Activated naive CD4-positive, alpha-beta T cell (primary cell): ENCODE measurements at regions not wholly inside any gene's neighbourhood (a gene's known extent, or its start where the extent isn't known, plus 50 kb on each side); places are given as distances from the start of the nearest gene placed in this dataset.
"Not testable (repeated sequence)": the region's sequence is repeated elsewhere in the genome, so short reads cannot be mapped to it uniquely, and the experiment has no call there.

ENCODE experiments used
- DNase-seq, 4 experiments: peaks; one replicate each; lab custom pipeline; 2025; lab: John Stamatoyannopoulos, UW

DNA sequence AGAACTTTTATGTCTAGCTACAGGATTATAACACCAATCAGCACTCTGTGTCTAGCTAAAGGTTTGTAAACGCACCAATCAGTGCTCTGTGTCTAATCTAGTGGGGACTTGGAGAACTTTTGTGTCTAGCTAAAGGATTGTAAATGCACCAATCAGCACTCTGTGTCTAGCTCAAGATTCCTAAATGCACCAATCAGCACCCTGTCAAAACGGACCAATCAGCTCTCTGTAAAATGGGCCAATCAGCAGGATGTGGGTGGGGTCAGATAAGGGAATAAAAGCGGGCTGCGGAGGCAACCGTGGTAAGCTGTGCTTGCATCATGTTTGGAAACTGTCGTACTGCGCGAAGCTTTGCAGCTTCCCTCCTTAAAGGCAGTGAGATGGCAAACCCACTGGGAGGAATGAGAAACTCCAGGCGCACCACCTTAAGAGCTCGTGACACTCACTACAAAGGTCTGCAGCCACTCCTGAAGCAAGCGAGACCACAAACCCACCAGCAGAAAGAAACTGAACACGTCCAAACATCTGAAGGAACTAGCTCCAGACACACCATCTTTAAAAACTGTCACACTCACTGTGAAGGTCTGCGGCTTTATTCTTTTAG lies 112.1 kb upstream of the DUSP22 start:
- DNase-seq = not testable (repeated sequence)

DNA sequence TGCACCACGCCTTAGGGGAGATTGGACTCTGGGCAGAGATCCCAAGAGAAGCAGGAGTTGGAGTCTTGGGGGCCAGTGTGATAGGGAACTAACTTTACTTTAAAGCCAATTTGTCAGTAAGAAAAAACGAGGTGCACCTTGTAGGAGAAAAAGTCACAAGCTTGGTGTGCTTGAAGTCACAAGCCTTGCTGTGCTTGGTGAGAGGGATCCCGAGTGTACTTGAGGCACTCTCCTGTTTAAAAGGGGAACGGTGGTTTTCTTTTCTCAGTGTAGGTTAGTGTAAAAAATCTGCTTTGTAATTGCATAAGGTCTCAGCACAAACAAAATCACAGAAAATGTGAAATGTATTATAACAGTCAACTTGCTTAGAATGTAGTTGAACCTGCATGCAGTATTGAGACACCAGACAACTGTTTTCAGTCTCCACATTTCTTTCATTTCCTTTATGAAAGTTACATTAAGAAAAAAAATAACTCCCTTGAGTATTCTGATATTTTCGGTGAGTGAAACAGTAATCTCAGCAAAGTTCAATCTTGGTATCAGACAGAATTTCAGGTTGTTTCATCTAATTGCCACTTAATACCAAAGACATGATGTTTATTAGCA lies 111.1 kb upstream of the DUSP22 start:
- no peak for DNase-seq

DNA sequence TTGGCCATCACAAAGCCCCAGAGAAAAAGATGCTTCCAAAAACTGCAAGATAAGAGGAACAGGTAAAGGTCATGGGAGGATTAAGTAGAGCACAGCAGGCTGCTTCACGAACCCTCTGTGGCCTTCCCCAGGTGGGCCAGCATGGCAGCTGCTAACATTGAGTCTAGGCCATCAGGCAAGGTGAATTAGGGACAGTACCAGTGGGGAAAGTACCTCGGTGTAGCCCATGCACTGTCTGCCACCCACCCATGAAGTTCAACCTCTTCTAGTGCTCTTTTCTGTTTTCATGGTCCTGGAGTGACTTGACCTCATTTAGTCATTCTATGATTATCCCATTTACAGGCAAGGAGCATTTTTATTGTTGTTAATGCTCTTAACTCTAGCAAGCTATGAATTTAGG lies 108.6 kb upstream of the DUSP22 start:
- no peak for DNase-seq

DNA sequence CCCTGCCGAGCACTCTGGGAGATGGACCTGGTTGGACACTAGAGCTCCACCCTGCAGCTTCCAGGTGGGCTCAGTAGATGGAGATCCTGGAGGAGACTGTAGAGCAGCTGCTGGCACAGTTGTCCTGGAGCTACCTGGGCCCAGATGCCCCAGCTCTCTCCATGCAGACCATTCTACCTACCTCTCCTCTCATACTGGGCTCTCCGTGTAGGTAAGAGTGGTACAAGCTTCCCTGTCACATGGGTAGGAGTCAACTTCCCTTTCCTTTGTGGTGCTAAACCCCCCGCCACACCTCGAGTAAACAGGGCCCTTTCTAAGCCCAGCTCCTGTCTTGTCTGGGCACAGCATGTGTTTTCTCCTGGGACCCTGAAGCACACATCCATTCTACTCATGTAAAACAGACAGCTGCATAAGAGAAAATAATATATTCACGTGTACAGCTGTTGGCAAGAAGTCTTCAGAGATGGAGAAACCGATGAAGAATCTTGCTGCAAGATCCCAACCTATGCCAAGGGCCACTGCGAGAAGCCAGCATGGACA lies 108.1 kb upstream of the DUSP22 start:
- no peak for DNase-seq

DNA sequence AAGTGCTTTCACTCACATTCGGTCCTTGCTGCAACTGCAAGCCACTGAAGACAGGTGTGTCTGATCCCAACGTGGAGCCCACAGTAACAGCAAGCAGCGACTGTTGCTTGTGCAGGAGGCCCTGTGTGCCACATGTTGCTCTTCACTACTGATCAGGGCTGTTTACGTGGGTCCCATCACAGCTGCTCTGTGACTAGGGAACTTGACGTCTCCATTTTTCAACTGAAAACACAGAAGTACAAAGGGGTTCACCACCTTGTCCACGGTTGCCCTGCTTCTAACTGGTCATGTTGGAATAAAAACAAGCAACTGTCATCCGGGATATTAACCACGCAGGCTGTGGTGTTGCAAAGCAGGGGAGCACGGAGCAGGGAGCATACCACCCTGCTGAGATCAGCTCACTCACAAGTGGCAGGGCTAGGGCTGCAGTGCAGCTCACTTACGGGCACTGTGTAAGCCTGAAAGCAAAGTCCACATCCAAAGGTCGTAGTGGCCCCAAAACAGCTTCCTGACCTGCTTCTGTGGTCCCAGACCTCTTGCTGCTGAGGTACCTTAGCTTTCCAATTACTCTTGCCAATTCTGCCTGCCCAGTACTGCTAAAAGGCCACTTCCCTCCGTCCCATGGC lies 105.8 kb upstream of the DUSP22 start:
- DNase-seq = no peak

DNA sequence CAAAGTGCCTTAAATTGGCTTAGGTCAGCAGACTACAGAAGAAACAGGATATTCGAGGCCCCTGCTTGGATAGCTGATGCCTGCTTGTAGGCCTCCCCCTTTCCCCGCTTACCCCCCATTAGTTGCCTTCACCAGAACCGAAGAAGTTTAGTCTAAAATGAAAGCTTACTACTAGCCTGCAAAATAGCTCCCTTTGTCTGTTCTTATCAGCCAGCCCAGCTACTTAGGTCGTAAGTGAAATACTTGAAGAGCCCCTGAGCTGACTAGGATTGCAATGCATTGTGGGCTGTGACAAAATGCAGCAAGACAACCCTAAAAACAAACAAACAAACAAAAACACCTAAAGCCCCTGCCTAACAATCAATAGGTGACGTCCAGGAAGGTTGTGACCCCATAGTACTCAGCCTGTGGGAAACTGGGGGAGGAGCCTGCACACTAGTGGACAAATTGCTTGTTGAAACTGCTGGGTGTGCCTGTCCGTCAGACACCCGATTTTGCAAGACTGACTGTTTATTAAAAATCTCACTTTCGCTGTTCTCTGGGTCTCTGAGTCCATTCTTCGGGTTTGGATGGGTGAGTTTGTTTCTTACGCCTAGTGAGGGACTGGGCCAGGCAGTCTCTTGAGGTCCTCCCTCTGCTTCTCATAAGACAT lies 105.0 kb upstream of the DUSP22 start:
- no peak for DNase-seq

DNA sequence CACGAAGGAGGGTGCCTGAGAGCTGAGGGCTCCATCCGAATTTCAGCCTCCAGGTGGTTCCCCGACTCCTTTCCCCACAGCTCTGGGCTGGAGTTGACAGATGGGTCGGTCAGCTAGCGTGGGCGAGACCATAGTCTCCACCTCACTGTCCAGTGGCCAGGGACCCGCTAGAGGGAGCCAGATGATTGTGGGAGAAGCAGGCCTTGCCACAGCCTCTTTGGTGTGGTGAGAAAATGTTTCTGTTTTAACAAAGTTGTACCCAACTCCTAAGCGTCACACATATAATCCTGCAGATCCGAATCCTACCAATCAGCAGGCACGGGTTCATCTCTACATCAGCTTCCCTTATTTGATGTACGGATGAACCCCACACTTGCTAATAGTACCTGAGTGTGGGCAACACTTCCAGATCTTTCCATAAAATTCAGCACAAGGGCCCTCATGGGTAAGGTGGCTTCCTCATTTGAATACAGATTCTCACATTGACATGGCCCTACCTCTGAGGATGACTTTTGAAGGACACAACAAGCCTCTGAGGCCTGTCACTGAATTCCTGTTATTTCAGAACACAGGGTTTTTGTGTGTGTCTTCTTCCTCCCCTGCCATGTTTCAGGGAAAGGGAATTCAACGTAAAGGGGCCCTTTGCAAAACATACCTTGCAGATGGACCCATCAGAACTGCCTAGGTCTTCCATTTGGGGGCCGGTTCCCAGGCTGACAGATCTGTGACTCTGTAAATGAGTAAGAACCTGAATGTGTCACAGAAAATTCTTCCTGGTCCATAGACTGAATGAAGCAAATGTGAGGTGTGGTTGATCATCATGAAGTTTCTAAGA lies 103.2 kb upstream of the DUSP22 start:
- peak; percentile 26 to 68 (median 40) for DNase-seq

DNA sequence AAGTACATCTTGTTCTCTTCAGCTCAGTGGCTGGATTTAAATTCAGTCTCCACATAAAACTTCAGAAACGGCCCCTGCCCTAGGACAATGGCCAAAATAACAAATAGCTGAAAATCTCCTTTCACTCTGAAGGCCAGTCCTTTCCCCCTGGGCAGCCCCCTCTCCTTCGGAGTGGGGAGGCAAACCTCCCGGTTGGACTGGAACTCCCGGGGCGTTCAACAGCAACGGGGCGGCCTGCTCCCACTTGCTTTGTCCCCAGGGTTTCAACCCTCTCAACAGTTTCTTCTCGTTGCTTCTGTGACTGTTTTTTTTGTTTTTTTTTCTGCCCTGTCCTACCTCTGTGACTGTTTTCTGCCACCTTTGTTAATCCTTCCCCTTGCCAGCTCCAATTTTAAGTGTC lies 102.6 kb upstream of the DUSP22 start:
- DNase-seq = no peak

DNA sequence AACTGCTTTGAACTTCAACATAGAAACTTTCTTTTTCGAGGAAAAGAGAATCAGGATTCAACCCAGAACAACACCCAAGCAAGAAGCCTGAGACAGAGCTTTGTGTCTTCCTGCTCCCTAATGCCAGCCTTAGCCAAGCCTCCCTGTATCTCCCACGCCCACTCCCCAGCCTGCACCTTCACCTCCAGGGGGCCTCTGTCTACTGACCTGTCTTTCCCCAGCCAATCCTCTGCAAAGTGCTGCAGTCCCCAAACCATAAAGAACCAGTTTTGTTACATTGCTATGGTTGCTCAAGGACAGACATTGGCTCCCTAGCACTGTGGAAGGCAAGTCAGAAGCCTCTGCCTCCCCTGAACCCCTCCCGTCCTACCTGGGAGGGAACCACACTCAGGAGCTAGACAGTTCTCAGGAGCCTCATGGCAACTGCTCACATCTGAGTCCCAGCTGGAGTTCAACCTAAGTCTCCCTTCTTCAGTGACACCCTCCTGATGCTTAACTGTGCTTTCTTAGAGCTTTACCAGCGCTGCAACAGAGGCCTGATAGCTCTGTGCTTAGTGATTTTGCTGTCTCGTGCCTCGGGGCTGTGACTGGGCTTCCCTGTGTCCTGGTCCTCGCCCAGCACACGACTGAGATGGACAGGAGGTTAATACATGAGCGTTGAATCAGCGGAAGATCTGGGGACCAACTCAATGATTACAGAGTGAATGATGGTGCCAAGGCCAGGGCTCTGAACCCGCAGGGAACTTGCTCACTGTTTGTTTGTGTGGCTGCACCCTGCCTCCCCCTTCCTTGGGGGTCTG lies 101.5 kb upstream of the DUSP22 start:
- DNase-seq = no peak

DNA sequence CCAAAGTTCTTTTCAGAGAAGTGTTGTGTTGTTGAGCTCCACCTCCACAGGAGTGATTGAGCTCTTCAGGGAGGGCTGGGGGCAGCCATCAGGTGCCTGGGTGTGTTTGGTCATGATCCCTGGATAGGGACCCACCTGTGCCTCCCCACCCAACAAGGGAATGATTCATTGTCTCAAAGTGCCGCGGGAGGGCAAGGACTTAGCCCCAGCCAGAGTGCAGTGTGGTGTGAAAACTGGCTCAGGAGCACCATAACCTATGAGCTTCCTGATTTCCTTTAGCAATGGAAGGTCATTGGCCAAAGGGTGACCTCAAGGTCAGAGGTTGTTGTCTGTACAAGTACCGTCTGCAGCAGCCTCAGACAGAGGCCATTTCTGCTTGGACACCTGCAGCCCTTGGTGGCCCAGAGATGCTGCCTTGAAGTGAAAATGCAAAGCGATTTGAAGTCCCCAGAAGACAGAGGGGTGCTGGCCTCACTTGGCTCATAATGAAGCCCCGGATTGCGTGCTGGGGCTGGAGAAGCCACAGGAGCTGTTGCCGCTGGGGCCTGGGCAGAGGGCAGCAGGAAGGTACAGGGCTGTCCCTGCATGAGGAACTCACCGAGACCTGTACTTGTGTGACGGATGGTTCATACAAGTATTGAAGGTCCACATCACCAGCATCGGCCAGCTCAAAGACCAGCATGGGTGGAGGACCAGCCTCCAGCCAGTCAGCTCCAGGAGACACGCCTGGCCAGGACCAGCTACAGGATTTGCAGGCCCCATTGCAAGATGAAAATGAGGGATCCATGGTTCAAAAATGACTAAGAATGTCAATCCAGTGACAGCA lies 100.6 kb upstream of the DUSP22 start:
- no peak for DNase-seq

DNA sequence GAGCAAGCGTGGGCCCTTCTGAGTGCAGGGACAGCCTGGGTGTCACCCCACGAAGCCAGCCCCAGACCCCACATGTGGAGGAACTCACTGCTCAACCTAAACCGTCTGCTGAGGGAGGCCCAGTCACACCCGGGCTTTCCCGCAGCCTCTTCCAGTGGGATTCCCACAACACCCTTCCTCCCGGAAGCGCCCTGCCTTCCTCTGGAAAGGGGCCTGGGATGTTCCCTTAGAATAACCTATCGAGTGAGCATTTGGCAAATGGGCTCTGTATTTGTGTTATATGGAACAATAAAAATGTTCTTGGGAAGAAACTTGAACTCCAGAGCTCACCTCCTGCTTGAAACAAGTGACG lies 100.0 kb upstream of the DUSP22 start:
- no peak for DNase-seq

DNA sequence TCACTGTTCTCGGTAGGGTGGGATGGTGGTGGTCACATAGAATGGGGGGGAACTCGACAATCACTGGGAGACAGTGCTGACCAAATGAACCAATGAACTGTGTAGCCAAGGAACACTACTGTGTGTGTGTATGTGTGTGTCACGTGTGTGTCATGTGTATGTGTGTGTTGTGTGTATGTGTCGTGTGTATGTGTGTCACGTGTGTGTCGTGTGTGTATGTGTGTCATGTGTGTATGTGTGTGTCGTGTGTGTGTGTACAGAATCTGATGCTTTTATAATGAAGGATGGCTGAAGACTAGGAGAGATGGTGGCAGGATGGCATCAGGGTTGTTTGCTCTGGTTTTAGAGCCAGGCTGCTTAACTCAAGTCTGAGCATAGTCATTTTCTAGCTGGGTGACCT lies 99.1 kb upstream of the DUSP22 start:
- DNase-seq = no peak

DNA sequence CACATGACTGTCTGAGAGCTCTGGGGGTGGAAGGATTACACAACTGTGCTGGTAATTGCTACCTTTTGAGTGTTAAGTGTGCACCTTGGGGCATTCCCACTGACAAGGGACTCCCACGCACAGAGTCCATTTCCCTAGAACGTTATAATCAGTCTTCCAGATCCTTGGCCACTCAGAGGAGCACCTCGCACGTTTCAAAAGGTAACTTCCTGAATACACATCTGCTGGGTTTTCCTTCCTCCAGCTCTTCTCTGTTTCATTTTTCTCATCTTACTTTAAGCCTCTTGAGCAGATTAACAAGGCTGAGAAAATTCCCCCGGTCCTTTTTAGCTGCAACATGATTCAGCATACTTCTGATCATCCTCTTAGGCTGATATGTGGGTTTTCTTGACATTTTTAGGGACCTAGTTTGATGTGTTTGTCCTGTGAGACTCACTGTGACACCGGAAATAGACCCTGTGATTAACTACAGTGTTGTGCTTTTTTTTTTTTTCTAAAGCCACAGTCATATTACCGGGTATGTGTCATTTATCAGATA lies 98.4 kb upstream of the DUSP22 start:
- DNase-seq = no peak

DNA sequence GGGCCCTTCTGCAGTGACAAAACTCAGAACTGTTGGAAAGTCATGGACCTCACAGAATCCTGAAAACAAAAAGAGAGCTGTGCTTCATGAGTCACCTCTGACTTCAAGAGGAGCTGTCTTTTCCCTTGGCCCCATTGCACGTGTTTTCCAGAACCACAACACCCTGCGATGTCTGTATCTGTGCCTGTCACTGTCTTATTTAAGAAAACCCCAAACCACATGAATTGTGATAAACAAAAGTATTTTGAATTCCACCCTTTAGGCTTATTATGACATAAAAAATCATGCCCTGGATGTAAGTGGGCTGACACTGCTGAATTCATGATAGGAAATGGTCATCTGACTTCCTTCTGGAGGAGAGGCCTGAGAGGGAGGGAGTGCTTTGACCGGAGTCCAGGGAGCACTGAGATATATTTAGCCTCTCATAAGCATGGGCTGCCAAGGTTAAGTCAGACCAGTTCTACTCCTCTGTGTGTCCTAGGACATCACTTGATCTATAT lies 96.4 kb upstream of the DUSP22 start:
- peak in 1 of 4 experiments; percentile 20 for DNase-seq

DNA sequence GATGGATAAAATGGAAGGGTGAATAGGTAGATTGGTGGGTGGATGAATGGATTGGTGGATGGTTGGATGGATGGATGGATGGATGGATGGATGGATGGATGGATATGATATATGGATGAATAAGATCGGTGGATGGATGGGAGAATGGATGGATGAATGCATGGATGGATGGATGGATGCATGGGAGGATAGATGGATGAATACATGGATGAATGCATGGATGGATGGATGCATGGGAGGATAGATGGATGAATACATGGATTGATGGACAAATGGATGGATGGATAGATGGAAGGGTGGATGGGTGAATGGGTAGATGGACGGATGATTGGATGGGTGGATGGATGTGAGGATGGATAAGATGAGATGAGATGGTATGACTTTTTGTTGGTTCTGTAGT lies 95.7 kb upstream of the DUSP22 start:
- DNase-seq = no peak

DNA sequence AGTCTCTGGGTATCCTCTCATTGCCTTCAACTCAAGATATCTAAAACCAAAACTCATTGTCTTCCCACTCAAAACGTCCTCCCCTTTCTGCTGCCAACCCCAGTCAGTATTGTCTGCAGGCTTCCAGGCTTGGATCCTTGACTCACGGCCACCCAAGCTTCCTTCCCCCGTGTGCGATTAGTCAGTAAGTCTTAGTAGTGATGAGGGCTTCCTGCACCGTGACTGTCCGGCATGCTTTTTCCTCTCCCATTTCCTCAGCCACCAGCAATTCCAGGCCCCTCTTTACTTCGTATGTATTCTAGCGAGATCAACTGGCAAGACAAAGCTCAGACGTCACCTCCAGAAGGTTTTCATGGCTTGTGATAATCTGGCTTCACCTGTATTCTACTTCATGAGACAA lies 88.6 kb upstream of the DUSP22 start:
- no peak for DNase-seq

DNA sequence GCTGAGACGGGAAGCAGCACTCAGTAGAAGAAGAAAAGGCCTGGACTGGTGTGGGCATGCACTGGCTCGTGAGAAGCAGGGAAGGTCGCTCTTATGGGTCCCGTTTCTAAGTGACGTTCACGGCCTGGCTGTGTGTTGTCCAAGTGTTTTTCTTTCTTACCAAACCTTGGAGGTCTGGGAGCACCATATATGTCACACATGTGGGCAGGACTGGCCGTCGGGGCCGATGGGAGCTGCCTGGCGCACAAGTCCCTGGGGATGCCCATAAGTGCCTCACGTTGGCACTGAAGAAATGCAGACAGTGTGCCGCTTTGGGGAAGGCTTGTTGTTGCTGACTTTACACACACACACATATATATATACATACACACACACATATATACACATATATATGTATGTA lies 86.0 kb upstream of the DUSP22 start:
- DNase-seq = no peak

DNA sequence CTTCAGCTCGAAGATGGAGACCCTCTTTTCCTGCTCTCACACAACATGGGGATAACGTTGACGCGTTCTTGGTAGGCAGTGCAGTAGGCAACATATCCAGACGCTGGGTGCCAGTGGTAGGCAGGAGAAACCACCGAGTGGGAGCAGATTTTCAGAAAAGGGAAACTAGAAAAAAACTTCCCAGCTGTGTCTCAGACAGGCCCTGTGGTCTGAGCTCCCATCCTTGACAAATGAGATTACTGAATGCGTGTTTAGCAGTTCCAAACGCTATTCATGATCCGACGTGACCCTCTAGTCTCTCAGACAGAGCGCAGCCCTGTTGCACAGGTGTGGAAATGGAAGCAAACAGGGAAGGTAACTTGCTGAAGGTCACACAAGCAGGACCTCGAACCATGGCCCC lies 83.9 kb upstream of the DUSP22 start:
- no peak for DNase-seq

DNA sequence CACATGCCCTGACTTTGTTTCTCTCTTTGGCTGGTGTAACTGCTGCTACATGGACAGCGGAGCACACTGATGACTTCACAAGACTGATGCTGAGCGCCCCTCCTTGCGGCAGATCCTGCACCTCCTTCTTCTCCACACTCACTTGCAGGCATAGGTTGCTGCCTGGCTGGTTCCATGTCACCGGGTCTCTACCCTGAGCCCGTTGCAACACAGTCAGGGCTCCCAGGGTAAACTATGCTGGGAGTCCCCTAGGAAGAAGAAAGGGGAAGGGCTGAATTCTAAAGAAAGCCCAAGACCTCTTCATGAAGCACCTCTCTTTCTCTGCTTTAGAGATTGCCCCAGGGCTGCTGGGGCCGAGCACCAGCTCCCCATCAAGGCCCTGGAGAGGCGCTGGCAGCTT lies 83.3 kb upstream of the DUSP22 start:
- DNase-seq = no peak
